Stromal cell of bone marrow (primary cell): ENCODE measurements at regions not wholly inside any gene's neighbourhood (a gene's known extent, or its start where the extent isn't known, plus 50 kb on each side); places are given as distances from the start of the nearest gene placed in this dataset.
A peak's percentile ranks its signal among the peaks of the same experiment; 100 is the strongest.
"Not testable (repeated sequence)": the region's sequence is repeated elsewhere in the genome, so short reads cannot be mapped to it uniquely, and the experiment has no call there.

Source experiments
- DNase-seq: peaks from one replicate; pipeline ENCODE4 v3.0.0-alpha.2; 2012; ENCODE audit warnings: low read depth

DNA sequence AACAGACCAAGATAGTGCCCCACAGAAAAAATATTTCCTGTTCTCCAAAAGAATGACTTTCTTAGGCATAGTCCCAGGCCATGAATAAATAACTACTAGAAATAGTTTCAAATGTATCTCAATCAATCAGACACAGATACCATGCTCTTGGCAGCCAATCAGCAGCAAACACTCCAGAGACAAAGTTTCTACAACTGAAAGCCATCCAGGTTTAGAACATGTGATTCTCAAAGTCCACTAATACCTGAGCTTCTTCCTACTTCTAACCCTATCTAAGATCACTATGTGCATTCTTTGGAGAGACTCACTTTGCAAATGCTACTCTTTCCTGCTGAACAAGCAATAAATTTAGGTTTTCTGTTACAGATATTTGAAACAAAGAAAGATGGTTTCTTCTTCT lies 425.8 kb upstream of the GRIN3A start:
- no peak for DNase-seq

GRCh38 chr9:102153081-102153480 lies 414.6 kb upstream of the GRIN3A start:
- DNase-seq: not testable (repeated sequence)

DNA sequence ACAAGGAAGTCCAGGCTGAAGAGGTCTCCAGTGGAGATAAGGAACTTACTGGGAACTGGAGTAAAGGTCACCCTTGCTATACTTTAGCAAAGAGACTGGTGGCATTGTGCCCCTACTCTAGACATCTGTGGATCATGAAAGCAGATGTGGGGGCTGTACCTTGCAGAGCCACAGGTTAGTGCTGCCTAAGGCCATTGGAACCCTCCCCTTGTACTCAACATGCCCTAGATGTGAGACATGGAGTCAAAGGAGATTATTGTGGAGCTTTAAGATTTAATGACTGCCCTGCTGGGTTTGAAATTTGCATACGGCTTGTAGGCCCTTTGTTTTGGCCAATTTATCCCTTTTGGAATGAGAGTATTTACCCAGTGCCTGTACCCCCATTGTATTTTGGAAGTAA lies 397.3 kb upstream of the GRIN3A start:
- DNase-seq: no peak

- no peak for DNase-seq
Observed at GRCh38 chr9:102124465-102124864, 386.0 kb upstream of the GRIN3A start.

DNA sequence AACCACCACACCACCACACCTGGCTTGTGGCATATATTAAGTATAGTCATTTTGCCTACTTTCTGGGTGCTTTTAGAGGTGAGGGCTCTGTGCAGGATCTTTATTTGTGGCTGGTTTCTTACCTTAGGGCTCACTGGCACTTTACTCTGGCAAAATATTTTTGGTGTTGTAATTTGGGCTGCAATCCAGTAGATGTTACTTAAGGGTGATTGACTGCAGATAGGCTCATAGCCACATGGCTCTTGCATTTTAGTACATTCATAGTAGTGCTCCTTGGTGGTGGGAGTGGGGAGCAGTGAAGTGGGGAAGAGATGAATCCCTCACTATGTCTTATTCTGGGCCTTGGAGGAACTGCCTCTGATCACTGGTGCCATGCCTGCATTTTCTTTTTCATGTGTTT lies 376.1 kb upstream of the GRIN3A start:
- DNase-seq: no peak

GRCh38 chr9:102113191-102113590 lies 374.7 kb upstream of the GRIN3A start:
- DNase-seq: peak; percentile 30

- no peak for DNase-seq
Observed at GRCh38 chr9:102106439-102106838, 368.0 kb upstream of the GRIN3A start.

GRCh38 chr9:102101723-102102122 lies 363.3 kb upstream of the GRIN3A start:
- DNase-seq: no peak

DNA sequence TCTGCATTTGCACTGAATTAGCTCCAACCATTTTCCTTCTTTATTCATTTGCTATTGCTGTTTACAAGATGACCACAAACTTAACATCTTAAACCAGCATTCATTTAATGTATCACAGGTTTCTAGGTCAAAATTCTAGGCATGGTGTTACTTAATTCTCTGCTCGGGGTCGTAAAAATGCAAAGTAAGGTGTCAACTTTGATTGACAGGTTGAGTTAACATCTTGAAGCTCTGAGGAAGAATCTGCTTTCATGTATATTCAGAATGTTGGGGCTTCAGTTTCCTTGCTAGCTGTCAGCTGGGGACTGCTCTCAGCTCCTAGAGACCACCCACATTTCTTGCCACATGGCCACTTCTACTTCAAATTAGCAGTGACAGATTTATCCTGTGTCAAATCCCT lies 348.7 kb upstream of the GRIN3A start:
- DNase-seq: no peak

- no peak for DNase-seq
Observed at GRCh38 chr9:102085548-102085947, 347.1 kb upstream of the GRIN3A start.

DNA sequence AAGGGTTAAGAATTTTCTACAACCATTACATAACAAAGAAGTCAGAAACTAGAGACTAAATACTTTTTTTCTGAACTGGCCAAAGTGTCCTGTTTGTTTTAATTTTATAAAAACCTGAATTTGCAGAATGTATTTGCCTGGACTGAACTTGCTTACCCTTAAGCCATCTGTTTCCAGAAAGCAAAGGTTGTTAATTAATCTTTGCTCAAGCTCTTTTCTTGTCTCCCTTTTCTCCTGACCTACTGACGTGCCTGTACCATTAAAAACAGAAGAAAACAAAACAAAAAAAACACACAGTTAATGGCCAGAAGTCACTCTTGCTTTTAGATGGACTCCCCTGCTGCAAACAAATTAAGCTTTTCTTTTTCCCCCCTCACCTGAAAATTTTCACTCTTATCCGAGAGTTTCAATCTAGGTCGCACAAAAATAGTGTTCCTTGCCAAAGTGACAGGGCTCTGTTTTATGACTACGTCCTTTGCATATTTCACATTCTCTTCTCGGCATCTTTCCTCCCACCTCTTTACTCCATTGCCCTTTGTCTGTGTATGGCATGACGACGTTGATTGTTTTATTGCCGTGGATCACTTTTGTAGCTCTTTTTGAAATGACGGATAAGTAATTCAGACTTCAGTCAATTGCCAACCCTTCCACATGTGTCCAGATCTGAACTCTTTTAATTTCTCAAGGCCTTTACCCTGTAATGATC lies 333.8 kb upstream of the GRIN3A start:
- DNase-seq: no peak

- DNase-seq: peak; percentile 53
Observed at GRCh38 chr9:102069969-102070368, 331.5 kb upstream of the GRIN3A start.

DNA sequence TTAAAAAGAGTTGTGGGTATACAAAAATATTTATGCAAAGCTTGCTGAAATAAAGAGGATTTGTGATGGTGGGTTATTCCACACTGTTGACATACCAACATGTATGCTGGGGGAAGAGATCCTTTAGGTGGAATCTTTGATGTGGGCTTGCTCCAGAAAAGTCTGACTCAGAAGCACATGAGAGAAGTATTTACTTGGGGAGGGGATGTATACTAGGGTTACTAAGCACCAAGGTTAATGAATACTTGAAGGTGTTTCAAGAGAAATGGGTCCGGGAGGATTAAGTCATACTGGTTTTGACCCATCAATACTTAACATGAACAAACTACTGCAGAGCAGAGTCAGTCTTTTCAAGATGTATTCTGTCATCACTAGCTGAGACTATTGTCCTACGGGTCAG lies 316.4 kb upstream of the GRIN3A start:
- no peak for DNase-seq

DNA sequence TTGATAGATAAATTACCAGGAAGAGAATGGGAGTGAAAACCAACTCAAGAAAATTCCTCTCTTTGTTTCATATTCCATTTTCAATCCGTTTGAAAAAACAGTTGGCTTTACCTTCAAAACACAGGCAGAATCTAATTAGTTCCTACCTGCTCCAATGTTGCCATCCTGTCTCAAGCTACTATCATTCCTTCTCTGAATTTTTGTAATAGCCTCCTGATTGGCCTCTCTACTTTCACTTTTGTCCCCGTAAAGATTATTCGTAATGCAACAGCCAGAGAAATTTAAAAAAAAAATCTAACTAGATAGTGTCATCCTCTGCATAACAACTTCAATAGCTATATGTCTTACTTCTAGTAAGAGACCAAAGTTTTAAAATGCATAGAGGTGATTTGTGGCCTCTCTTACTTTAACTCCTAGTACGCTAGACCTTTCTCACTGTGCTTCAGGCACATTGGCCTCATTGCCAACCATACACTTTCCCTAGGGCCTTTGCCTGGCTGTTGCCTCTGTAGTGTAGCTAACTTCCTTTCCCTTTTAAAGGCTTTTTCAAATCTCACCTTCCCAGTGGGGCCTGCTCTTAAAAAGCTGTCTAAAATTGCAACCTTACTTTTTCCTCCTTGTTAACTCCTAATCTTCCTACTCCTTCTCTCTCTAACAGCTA lies 311.3 kb upstream of the GRIN3A start:
- no peak for DNase-seq

- DNase-seq: no peak
Observed at GRCh38 chr9:102047549-102047948, 309.1 kb upstream of the GRIN3A start.

DNA sequence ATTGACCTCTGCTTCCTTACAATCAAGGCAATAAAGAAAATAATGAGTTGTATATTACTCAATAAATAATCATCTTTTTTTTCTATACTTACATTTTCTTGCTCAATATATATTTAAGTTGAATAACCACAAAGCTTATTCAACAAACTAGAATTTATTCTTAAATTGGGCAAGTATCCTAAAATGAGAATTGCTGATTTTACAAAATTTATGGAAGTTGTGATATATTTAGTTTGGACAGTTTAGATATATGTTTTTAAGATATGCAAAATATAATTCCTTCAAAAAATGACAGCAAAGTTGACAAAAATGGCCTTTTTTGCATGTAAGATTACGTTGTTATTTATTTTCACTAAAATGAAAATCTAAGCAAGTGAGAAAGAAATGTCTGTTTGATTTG lies 305.7 kb upstream of the GRIN3A start:
- no peak for DNase-seq

- DNase-seq: no peak
Observed at GRCh38 chr9:102038006-102038405, 299.6 kb upstream of the GRIN3A start.

DNA sequence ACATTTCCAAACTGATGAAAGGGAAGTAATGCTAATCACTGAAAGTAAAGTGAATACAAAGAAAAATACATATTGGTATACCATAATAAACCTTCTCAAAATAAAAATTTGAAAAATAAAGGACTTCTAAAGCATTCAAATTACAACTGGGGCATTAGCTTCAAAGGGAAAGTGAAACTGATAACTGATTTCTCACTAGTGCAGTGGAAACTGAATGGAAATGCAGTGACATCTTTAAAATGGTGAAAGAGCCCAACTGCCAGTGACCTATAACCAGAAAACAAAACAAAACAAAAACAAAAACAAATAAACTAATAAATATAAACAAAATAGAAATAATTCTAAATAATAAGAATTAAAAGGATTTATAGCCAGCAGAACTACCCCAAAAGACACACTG lies 297.5 kb upstream of the GRIN3A start:
- no peak for DNase-seq

GRCh38 chr9:102032614-102033013 lies 294.2 kb upstream of the GRIN3A start:
- no peak for DNase-seq

GRCh38 chr9:102000956-102001355 lies 262.5 kb upstream of the GRIN3A start:
- no peak for DNase-seq

- DNase-seq: no peak
Observed at GRCh38 chr9:101999441-101999840, 261.0 kb upstream of the GRIN3A start.

DNA sequence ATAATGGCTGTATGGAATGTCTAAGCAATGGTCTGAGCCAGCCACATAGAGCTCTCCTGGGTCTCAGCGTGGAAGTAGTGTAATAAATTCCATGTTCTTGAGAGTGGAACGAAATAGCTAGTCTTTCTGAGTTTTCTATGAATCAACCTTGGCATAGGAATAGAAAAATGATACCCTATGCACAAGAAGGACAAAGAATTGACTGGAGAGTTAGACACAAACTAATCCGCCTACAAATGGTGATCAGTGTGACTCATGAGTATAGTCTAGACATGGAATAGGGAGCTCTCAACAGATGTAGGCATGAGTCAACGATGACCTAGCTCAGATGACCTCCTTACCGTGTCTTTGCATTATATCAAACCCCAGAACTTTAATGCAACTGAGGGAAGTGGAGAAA lies 256.8 kb upstream of the GRIN3A start:
- DNase-seq: peak; percentile 70

GRCh38 chr9:101993771-101994170 lies 255.3 kb upstream of the GRIN3A start:
- DNase-seq: no peak

DNA sequence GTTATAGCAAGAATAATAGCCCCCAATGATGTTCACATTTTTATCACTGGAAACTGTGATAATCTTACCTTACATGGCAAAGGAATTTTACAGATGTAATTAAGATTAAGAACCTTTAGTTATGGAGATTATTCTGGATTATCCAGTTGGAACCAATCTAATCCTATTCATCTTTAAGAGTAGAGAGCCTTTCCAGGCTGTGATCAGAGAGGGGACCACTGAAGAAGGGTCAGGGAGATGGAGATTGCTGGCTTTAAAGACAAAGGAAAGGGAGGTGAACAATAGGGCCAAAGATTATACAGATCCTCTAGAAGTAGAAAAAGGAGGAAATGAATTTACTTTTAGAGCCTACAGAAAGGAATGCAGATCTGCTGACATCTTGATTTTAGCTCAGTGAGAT lies 253.5 kb upstream of the GRIN3A start:
- DNase-seq: no peak
